KMS-11 (cell line): ENCODE measurements at regions not wholly inside any gene's neighbourhood (a gene's known extent, or its start where the extent isn't known, plus 50 kb on each side); places are given as distances from the start of the nearest gene placed in this dataset.

Experiments used
- H2AFZ ChIP-seq: fragments of 200-600 bp; sonication (generic); 2 replicates; pipeline ENCODE4 v1.6.1; 2016; ENCODE audit warnings: antibody characterized with exemption, mixed run types, low read depth
- H3K27ac ChIP-seq: fragments of 200-600 bp; sonication (generic); 2 replicates; pipeline ENCODE4 v1.6.1; 2016; ENCODE audit warnings: mild to moderate bottlenecking, mixed run types
- H3K27me3 ChIP-seq: fragments of 200-600 bp; sonication (generic); 2 replicates; pipeline ENCODE4 v1.6.1; 2017; ENCODE audit warnings: mild to moderate bottlenecking, low read depth, mixed run types, moderate library complexity; ENCODE audit not compliant: insufficient read depth
- H3K36me3 ChIP-seq: fragments of 200-600 bp; sonication (generic); 2 replicates; pipeline ENCODE4 v1.6.1; 2017; ENCODE audit warnings: mild to moderate bottlenecking, mixed run types; ENCODE audit not compliant: insufficient read depth
- H3K4me1 ChIP-seq: fragments of 200-600 bp; sonication (generic); 2 replicates; pipeline ENCODE4 v1.6.1; 2016; ENCODE audit warnings: mild to moderate bottlenecking, low read depth, mixed run types; ENCODE audit not compliant: poor library complexity, severe bottlenecking
- H3K4me2 ChIP-seq: fragments of 200-600 bp; sonication (generic); 2 replicates; pipeline ENCODE4 v1.7.0; 2016; ENCODE audit warnings: mild to moderate bottlenecking, mixed run types
- H3K4me3 ChIP-seq: fragments of 200-600 bp; sonication (generic); IDR thresholded peaks from 2 replicates; pipeline ENCODE4 v1.6.1; 2017; ENCODE audit warnings: low read depth, low read length, mixed read lengths; ENCODE audit not compliant: insufficient read depth
- H3K79me2 ChIP-seq: fragments of 200-600 bp; sonication (generic); 2 replicates; pipeline ENCODE4 v1.6.1; 2016; ENCODE audit warnings: low read depth, mixed run types; ENCODE audit not compliant: insufficient read depth
- H3K9ac ChIP-seq: fragments of 200-600 bp; sonication (generic); 2 replicates; pipeline ENCODE4 v1.6.1; 2016; ENCODE audit warnings: mild to moderate bottlenecking, mixed run types
- H4K20me1 ChIP-seq: fragments of 200-600 bp; sonication (generic); 2 replicates; pipeline ENCODE4 v1.6.1; 2016; ENCODE audit warnings: mild to moderate bottlenecking, mixed run types; ENCODE audit not compliant: insufficient read depth
- CTCF ChIP-seq: fragments of 200-600 bp; sonication (generic); conservative IDR thresholded peaks from 2 replicates; pipeline ENCODE4 v1.6.1; 2017; ENCODE audit warnings: low read depth, mild to moderate bottlenecking, antibody characterized with exemption, low read length, moderate library complexity, mixed read lengths

GRCh38 chr19:28638445-28638844, 574.5 kb downstream of the UQCRFS1 start:
- no peaks in the 10 kb centered on the region for H3K36me3 ChIP-seq
- H3K27me3 ChIP-seq = no peaks in the 10 kb centered on the region
- H3K4me3 ChIP-seq = no peak overlapping the region
- H3K79me2 ChIP-seq = no peaks in the 10 kb centered on the region
- peaks cover 21% of the 10 kb centered on the region for H3K4me1 ChIP-seq
- no peaks in the 10 kb centered on the region for H4K20me1 ChIP-seq
- H3K27ac ChIP-seq = no peak overlapping the region
- H3K4me2 ChIP-seq = no peak overlapping the region
- no peak overlapping the region for H2AFZ ChIP-seq
- no peak overlapping the region for H3K9ac ChIP-seq
- no peak for TF ChIP-seq CTCF

GRCh38 chr19:28636706-28637105, 576.2 kb downstream of the UQCRFS1 start:
- no peak for TF ChIP-seq CTCF

GRCh38 chr19:28636016-28636629, 576.8 kb downstream of the UQCRFS1 start:
- TF ChIP-seq CTCF = no peak
- no peak overlapping the region for H3K27ac ChIP-seq
- no peaks in the 10 kb centered on the region for H3K36me3 ChIP-seq
- no peak overlapping the region for H3K4me2 ChIP-seq
- H4K20me1 ChIP-seq = no peaks in the 10 kb centered on the region
- no peaks in the 10 kb centered on the region for H3K27me3 ChIP-seq
- H3K79me2 ChIP-seq = no peaks in the 10 kb centered on the region
- H3K9ac ChIP-seq = no peak overlapping the region
- H2AFZ ChIP-seq = no peak overlapping the region
- H3K4me1 ChIP-seq = peaks cover 43% of the 10 kb centered on the region
- no peak overlapping the region for H3K4me3 ChIP-seq

More at GRCh38 chr19:28636706-28637105, 576.2 kb downstream of the UQCRFS1 start:
- Histone ChIP-seq H3K9ac (no peak overlapping the region), H2AFZ (no peak overlapping the region), H3K4me1 (peaks cover 38% of the 10 kb centered on the region), H3K36me3 (no peaks in the 10 kb centered on the region), H3K79me2 (no peaks in the 10 kb centered on the region), H3K4me2 (no peak overlapping the region), H4K20me1 (no peaks in the 10 kb centered on the region), H3K4me3 (no peak overlapping the region), H3K27me3 (no peaks in the 10 kb centered on the region), H3K27ac (no peak overlapping the region)

GRCh38 chr19:28634837-28635236, 578.1 kb downstream of the UQCRFS1 start:
- H3K9ac ChIP-seq = no peak overlapping the region
- no peaks in the 10 kb centered on the region for H4K20me1 ChIP-seq
- H3K4me2 ChIP-seq = 0 out of 2 replicates have a peak overlapping the region, but pooled peaks have one; percentile 9
- peaks cover 56% of the 10 kb centered on the region for H3K4me1 ChIP-seq
- no peaks in the 10 kb centered on the region for H3K79me2 ChIP-seq
- H3K36me3 ChIP-seq = no peaks in the 10 kb centered on the region
- no peak for TF ChIP-seq CTCF
- no peak overlapping the region for H2AFZ ChIP-seq
- H3K27me3 ChIP-seq = no peaks in the 10 kb centered on the region
- H3K4me3 ChIP-seq = no peak overlapping the region
- H3K27ac ChIP-seq = no peak overlapping the region
